GM23248 (cell line): ENCODE measurements at regions not wholly inside any gene's neighbourhood (a gene's known extent, or its start where the extent isn't known, plus 50 kb on each side); places are given as distances from the start of the nearest gene placed in this dataset.

ENCODE experiments used
- EZH2 ChIP-seq: fragments of 200-600 bp; sonication (generic); IDR thresholded peaks from 2 replicates; pipeline ENCODE4 v1.6.1; 2018; ENCODE audit warnings: antibody characterized with exemption, mild to moderate bottlenecking; ENCODE audit not compliant: insufficient read depth, poor library complexity, severe bottlenecking
- EZH2phosphoT487 ChIP-seq: fragments of 200-600 bp; sonication (generic); IDR thresholded peaks from 2 replicates; pipeline ENCODE4 v1.6.1; 2018; ENCODE audit warnings: antibody characterized with exemption, moderate library complexity, mild to moderate bottlenecking, low read depth; ENCODE audit not compliant: insufficient read depth

- TF ChIP-seq EZH2 (no peak), EZH2phosphoT487 (no peak)
Measured at GRCh38 chr12:92335831-92336230, 190.2 kb upstream of the BTG1 start.
